Anterior cingulate cortex (tissue), 58 donors: ENCODE measurements at regions not wholly inside any gene's neighbourhood (a gene's known extent, or its start where the extent isn't known, plus 50 kb on each side); places are given as distances from the start of the nearest gene placed in this dataset.

ENCODE experiments used
- DNase-seq, 58 donors: peaks; one replicate each; lab custom pipeline; 2025; lab: John Stamatoyannopoulos, UW

- no peak for DNase-seq
These were observed 169.6 kb downstream of the ZNF365 start for GRCh38 chr10:62543571-62544355.

DNA sequence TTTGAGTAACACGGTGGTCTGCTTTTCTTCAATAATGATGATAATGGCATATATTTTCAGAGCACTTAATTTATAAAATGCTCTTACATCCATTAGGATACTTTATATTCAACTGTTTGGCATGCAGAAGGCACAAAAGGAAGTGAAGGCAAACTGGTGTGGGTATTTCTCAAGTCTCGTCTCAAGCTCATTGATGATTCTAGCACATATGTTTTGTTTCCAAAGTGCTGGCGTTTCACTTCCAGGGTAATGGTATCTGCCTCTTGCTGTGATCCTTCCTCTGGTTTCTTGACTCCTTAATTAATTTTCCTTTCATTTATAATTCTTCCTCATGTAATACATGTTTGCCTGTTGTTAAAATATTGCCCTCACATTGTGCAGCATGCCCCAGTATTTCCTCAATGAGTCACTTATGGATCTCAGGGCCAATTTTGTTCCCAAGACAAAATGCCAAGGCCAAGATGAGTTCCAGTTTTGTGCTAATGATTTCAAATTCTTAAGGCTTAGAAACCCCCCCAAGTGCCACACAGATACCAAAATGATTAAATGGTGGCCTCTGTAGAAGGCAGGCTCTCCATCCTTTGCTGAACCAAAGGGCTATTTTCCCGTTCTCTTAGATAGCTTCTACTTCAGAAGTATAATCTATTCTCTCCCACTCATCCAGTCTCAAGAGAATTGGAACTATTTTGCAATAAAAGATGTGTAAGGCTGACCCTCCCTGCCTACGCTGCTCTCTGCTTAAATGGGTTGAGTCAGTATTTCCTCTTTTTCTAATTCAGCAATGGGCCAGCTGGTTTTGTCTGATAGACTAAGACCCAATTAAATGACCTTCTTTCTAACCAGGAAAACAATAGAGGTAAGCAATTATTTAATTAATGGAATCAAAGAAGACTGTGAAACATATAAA, 171.2 kb downstream of the ZNF365 start:
- no peak for DNase-seq

- no peak for DNase-seq
These were observed 174.5 kb downstream of the ZNF365 start for GRCh38 chr10:62548686-62549085.

- DNase-seq = no peak
These were observed 176.0 kb downstream of the ZNF365 start for GRCh38 chr10:62550173-62550572.

- peak in 9 of 58 donors; percentile 1 to 51 (median 7) for DNase-seq
These were observed 180.5 kb downstream of the ZNF365 start for GRCh38 chr10:62554632-62555199.

DNA sequence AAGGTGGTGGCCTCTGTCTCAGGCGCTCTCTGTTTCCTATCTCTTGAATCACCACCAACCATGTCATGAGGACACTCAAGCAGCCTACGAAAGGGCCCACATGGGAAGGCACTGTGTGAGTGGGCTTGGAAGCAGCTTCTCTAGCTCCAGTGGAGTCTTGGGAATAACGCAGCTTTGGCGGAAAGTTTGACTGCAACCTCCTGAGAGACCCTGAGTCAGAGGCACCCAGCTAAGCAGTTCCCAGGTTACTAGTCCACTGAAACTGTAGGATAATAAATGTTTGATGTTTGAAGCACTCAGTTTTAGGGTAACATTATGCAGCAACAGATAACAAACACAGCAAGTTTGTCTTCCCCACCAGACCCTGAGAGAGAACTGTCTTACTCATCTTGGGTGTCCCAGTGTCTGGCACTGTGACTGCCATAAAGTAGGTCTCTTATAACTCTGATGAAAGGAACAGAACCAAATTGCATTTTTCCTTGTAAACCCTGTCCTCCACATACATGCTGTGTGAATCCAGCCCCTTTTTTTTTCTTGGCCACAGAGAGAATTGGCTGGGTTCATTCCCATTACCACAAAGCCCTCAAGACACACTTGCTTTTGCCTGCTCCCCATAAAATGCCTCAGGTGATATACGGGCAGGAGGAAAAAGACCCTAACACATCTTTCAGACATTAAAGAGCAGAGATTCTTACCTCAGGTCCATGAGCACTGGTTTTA, 185.5 kb downstream of the ZNF365 start:
- no peak for DNase-seq

GRCh38 chr10:62560201-62560819, 186.1 kb downstream of the ZNF365 start:
- no peak for DNase-seq

DNA sequence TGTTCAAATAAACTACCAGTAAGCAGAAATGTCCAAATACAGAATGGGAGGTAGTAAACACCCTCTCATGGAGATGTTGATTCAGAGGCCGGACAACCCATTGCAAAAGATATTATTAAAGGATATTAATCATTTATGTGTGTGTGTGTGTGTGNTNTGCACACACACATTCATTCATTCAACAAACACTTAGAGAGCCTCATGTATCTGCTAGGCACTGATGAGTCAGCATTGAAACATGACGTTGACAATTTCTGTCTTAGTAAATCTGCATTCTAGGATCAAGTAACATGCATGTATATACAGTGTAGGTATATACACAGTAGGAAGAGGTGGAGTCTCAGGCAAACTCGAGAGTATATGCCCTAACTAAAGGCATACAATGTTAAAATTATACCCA, 187.0 kb downstream of the ZNF365 start:
- no peak for DNase-seq

GRCh38 chr10:62562101-62562500, 187.9 kb downstream of the ZNF365 start:
- no peak for DNase-seq

- DNase-seq = no peak
These were observed 188.6 kb downstream of the ZNF365 start for GRCh38 chr10:62562795-62563194.

- DNase-seq = no peak
These were observed 199.8 kb downstream of the ZNF365 start for GRCh38 chr10:62573929-62574328.

GRCh38 chr10:62577076-62577475, 202.9 kb downstream of the ZNF365 start:
- no peak for DNase-seq

DNA sequence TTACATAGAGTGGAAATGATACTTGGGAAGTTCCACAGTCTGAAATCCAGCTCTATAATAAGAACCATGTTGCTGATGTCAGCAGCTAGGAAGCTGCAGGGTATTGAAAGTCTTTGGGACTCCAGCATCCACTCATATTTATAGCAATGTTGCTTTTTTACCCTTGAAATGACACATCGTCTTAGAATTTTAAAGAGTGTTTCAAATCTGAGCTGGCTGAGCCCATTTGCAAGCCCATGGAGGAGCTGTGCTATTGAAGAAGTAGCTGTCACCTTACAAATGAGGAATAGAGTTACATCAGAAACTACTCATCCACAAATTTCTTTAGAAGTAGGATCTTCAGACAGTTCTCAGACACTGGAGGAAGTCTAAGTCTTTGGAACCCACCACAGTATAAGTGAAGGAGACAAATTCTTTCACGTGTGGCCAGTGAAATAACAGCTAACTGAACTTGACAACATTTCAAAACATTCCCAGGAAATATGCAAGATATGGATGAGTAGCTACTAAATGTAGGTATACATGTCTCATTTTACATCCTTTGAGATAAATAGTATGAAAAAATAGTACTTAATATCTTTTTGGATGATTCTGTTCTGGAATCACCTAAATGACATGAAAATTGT, 203.6 kb downstream of the ZNF365 start:
- DNase-seq = no peak

GRCh38 chr10:62578301-62578700, 204.1 kb downstream of the ZNF365 start:
- DNase-seq = no peak

GRCh38 chr10:62578916-62579315, 204.7 kb downstream of the ZNF365 start:
- no peak for DNase-seq

DNA sequence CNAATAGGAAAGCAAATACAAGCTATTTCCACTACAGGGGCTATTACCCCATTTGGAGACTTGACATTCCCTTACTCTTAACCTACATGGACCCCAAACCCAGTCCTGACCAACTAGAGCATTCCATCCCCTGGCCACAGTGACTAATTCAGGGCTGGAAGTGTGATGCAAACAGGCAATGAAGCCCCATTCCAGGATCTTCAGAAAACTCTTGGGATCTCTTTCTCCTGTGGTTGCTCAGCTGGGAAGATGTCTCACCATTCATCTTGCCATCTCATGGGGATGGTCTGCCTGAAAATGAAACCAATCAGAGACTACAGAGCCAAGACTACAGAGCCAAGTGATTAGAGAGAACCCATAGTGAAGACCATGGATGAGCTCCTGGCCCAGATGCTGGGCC, 206.2 kb downstream of the ZNF365 start:
- no peak for DNase-seq

DNA sequence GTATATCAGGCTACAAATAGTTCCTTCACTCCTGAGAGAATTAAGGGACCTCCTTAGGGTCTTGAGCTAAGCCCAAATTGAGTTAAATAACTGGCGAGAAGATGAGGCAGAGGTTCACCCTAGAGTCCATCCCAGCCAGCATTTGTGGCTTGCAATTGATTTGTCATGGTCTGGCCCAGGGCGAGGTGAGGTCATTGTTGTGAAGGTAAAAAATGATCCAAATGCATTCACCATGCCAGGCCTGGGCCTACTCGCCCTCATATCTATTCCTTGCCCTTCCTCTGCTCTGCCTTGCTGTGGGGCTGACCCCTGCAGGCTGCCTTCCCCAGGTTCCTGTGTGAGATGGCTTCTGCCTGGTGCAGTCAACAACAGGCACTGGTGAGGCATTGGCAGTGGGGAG, 207.2 kb downstream of the ZNF365 start:
- no peak for DNase-seq

DNA sequence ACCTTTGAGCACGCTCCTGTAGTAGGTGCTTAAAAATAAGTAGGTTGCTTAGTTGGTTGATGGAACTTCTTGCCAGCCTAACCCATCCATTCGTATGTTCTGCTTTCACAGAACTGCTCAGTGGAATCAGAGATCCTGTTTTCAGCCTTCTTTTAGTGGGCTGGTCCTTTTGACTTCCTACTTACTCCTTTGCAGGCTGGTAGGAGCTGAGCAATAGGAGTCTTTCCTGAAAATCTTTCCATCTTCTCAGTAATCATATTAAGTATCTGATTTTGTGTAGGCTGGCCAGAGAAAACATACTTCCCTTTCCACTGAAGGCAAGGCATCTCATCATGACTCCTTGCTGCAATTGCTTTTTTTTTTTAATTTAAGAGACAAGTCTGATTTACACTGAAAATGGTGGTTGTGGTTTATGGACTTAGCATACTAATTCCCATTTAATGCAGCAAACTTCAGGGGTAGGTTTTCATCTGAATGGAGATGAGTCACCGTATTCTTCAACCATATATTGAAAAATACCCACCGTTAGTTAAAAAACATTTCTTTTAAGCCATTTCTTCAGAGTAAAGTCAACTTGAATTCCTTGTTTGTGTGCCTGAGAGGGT, 208.0 kb downstream of the ZNF365 start:
- DNase-seq = no peak

DNA sequence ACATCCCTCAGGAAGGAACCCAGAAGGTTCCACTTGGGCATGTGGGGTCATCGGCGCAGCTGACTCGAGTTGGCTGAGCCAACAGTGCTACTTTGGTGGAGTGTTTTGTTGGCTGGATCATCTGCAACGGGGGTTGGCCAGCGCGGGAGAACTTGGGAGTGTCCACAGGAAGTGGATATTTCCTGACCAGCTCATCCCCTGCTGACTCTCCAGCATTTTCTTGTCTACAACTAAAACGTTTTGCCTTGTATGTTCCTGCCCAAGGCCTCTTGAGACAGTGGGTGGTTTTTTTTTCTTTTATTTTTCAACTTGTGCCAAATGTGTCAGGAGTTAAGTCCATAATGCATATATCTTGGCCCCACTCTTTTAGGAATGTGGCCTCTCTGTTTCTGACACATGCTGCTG, 208.6 kb downstream of the ZNF365 start:
- no peak for DNase-seq
